Mesendoderm (in vitro differentiated cells): ENCODE measurements at regions not wholly inside any gene's neighbourhood (a gene's known extent, or its start where the extent isn't known, plus 50 kb on each side); places are given as distances from the start of the nearest gene placed in this dataset.
"Not testable (repeated sequence)": the region's sequence is repeated elsewhere in the genome, so short reads cannot be mapped to it uniquely, and the experiment has no call there.

Experiments used
- DNase-seq: peaks from one replicate; pipeline ENCODE4 v3.0.0; 2013
- H2AK5ac ChIP-seq: 2 replicates; pipeline ENCODE4 v1.6.1; 2013; ENCODE audit warnings: low read length, inconsistent platforms
- H2BK120ac ChIP-seq: 2 replicates; pipeline ENCODE4 v1.6.1; 2013; ENCODE audit warnings: low read depth, mild to moderate bottlenecking, low read length, moderate library complexity, mixed read lengths
- H2BK15ac ChIP-seq: replicated peaks from 2 replicates; pipeline ENCODE4 v1.6.1; 2013; ENCODE audit warnings: low read depth, mild to moderate bottlenecking, moderate library complexity
- H2BK5ac ChIP-seq: 2 replicates; pipeline ENCODE4 v1.6.1; 2013; ENCODE audit warnings: low read length, inconsistent platforms
- H3K18ac ChIP-seq: 2 replicates; pipeline ENCODE4 v1.6.1; 2013; ENCODE audit warnings: mild to moderate bottlenecking, low read length, mixed read lengths
- H3K23ac ChIP-seq: one replicate; pipeline ENCODE4 v1.6.1; 2013; ENCODE audit warnings: low read length
- H3K27ac ChIP-seq: 2 replicates; pipeline ENCODE4 v1.5.1; 2013; ENCODE audit warnings: low read depth, mild to moderate bottlenecking, inconsistent platforms, low read length, moderate library complexity
- H3K27me3 ChIP-seq: 2 replicates; pipeline ENCODE4 v1.6.1; 2013; ENCODE audit warnings: low read length, control low read depth, mild to moderate bottlenecking, inconsistent platforms; ENCODE audit not compliant: insufficient read depth, poor library complexity
- H3K36me3 ChIP-seq: 2 replicates; pipeline ENCODE4 v1.6.1; 2013; ENCODE audit warnings: low read length, inconsistent platforms; ENCODE audit not compliant: control insufficient read depth, insufficient read depth
- H3K4ac ChIP-seq: one replicate; pipeline ENCODE4 v1.6.1; 2013; ENCODE audit warnings: low read depth, mild to moderate bottlenecking, low read length, moderate library complexity
- H3K4me1 ChIP-seq: 2 replicates; pipeline ENCODE4 v1.6.1; 2013; ENCODE audit warnings: low read depth, low read length, inconsistent platforms; ENCODE audit not compliant: control insufficient read depth
- H3K4me2 ChIP-seq: 2 replicates; pipeline ENCODE4 v1.6.1; 2013; ENCODE audit warnings: low read length
- H3K4me3 ChIP-seq: 2 replicates; pipeline ENCODE4 v1.5.1; 2013; ENCODE audit warnings: mild to moderate bottlenecking, low read length
- H3K56ac ChIP-seq: one replicate; pipeline ENCODE4 v1.6.1; 2013; ENCODE audit warnings: low read length
- H3K79me1 ChIP-seq: 2 replicates; pipeline ENCODE4 v1.6.1; 2013; ENCODE audit warnings: low read length, inconsistent platforms
- H3K79me2 ChIP-seq: 2 replicates; pipeline ENCODE4 v1.6.1; 2013; ENCODE audit warnings: mild to moderate bottlenecking, low read length; ENCODE audit not compliant: control insufficient read depth, insufficient read depth
- H3K9ac ChIP-seq: 2 replicates; pipeline ENCODE4 v1.6.1; 2013; ENCODE audit warnings: low read length, inconsistent platforms
- H4K5ac ChIP-seq: one replicate; pipeline ENCODE4 v1.6.1; 2013; ENCODE audit warnings: low read length
- H4K8ac ChIP-seq: one replicate; pipeline ENCODE4 v1.6.1; 2013; ENCODE audit warnings: low read depth, mild to moderate bottlenecking, control low read depth, low read length, moderate library complexity
- WGBS: extraction: QIAGEN DNeasy Blood & Tissue Kit; methylation state at CpG from one replicate; pipeline ENCODE4 v1.1.7; 2013; ENCODE audit warnings: low lambda C conversion rate, missing lambda C conversion rate; ENCODE audit not compliant: insufficient coverage; ENCODE audit errors: extremely low coverage; 5-methylcytosine and 5-hydroxymethylcytosine counted together

- H3K18ac ChIP-seq, result no peak overlapping the region
- no CpG with 5 or more reads among the region's 2 CpGs for WGBS
Measured at GRCh38 chr15:81885135-81885534, 160.7 kb downstream of the MEX3B start.

GRCh38 chr15:81882504-81882903 lies 163.3 kb downstream of the MEX3B start:
- Histone ChIP-seq H4K8ac (no peak overlapping the region), H3K18ac (no peak overlapping the region), H3K4me3 (no peak overlapping the region), H2BK15ac (no peak overlapping the region), H3K27me3 (no peaks in the 10 kb centered on the region), H3K4ac (no peak overlapping the region), H2BK5ac (no peak overlapping the region), H3K36me3 (no peaks in the 10 kb centered on the region), H3K27ac (no peak overlapping the region), H4K5ac (no peak overlapping the region), H3K4me2 (no peak overlapping the region), H2AK5ac (no peak overlapping the region), H3K79me1 (no peaks in the 10 kb centered on the region), H2BK120ac (no peak overlapping the region), H3K79me2 (no peaks in the 10 kb centered on the region), H3K4me1 (no peaks in the 10 kb centered on the region), H3K23ac (no peak overlapping the region), H3K56ac (no peak overlapping the region), H3K9ac (no peak overlapping the region)
- no peak for DNase-seq
- WGBS, result 100% methylated on average over 1 of the region's 5 CpGs

More at GRCh38 chr15:81885135-81885534, 160.7 kb downstream of the MEX3B start:
- no peaks in the 10 kb centered on the region for H3K4me1 ChIP-seq
- no peak overlapping the region for H3K23ac ChIP-seq
- H2BK15ac ChIP-seq, result no peak overlapping the region
- no peak overlapping the region for H3K27ac ChIP-seq
- H3K79me2 ChIP-seq, result no peaks in the 10 kb centered on the region
- no peak overlapping the region for H2BK120ac ChIP-seq
- no peak overlapping the region for H3K4ac ChIP-seq
- no peak overlapping the region for H3K56ac ChIP-seq
- H3K9ac ChIP-seq, result no peak overlapping the region
- no peak overlapping the region for H3K4me3 ChIP-seq
- no peak overlapping the region for H2BK5ac ChIP-seq
- no peak overlapping the region for H4K8ac ChIP-seq
- H3K4me2 ChIP-seq, result no peak overlapping the region
- H3K27me3 ChIP-seq, result no peaks in the 10 kb centered on the region
- H4K5ac ChIP-seq, result no peak overlapping the region
- no peak for DNase-seq
- no peak overlapping the region for H2AK5ac ChIP-seq
- H3K79me1 ChIP-seq, result no peaks in the 10 kb centered on the region
- no peaks in the 10 kb centered on the region for H3K36me3 ChIP-seq

GRCh38 chr15:81880833-81881232 lies 165.0 kb downstream of the MEX3B start:
- Histone ChIP-seq H3K18ac (no peak overlapping the region), H3K79me2 (no peaks in the 10 kb centered on the region), H4K5ac (no peak overlapping the region), H3K4me2 (no peak overlapping the region), H3K9ac (no peak overlapping the region), H2AK5ac (no peak overlapping the region), H3K4me1 (no peaks in the 10 kb centered on the region), H3K27ac (no peak overlapping the region), H2BK5ac (no peak overlapping the region), H3K36me3 (no peaks in the 10 kb centered on the region), H2BK120ac (no peak overlapping the region), H3K4me3 (no peak overlapping the region), H3K4ac (no peak overlapping the region), H3K27me3 (no peaks in the 10 kb centered on the region), H3K56ac (no peak overlapping the region), H3K79me1 (no peaks in the 10 kb centered on the region), H4K8ac (no peak overlapping the region), H2BK15ac (no peak overlapping the region), H3K23ac (no peak overlapping the region)
- WGBS, result no CpG with 5 or more reads among the region's 5 CpGs
- no peak for DNase-seq

- Histone ChIP-seq H3K27me3 (no peaks in the 10 kb centered on the region), H4K5ac (no peak overlapping the region), H3K36me3 (no peaks in the 10 kb centered on the region), H4K8ac (no peak overlapping the region), H3K4me1 (no peaks in the 10 kb centered on the region), H3K23ac (no peak overlapping the region), H2BK15ac (no peak overlapping the region), H3K4me2 (no peak overlapping the region), H2AK5ac (no peak overlapping the region), H2BK120ac (no peak overlapping the region), H3K4ac (no peak overlapping the region), H3K79me1 (no peaks in the 10 kb centered on the region), H3K27ac (no peak overlapping the region), H3K4me3 (no peak overlapping the region), H3K56ac (no peak overlapping the region), H2BK5ac (no peak overlapping the region), H3K18ac (no peak overlapping the region), H3K79me2 (no peaks in the 10 kb centered on the region), H3K9ac (no peak overlapping the region)
- no CpG with 5 or more reads among the region's 4 CpGs for WGBS
- DNase-seq, result no peak
Measured at GRCh38 chr15:81880314-81880713, 165.5 kb downstream of the MEX3B start.

- not testable (repeated sequence) for H2BK15ac ChIP-seq, H3K27ac ChIP-seq, H2AK5ac ChIP-seq, H3K4me1 ChIP-seq, H3K4me2 ChIP-seq, H2BK120ac ChIP-seq, H4K5ac ChIP-seq, H3K36me3 ChIP-seq, H3K4ac ChIP-seq, H4K8ac ChIP-seq, H3K18ac ChIP-seq, H3K27me3 ChIP-seq, H3K79me2 ChIP-seq, H3K9ac ChIP-seq, H3K23ac ChIP-seq, H2BK5ac ChIP-seq, H3K4me3 ChIP-seq, H3K79me1 ChIP-seq, H3K56ac ChIP-seq, DNase-seq
- no CpG with 5 or more reads among the region's 1 CpG for WGBS
Measured at GRCh38 chr15:81875717-81876116, 170.1 kb downstream of the MEX3B start.

- WGBS, result no CpG with 5 or more reads among the region's 29 CpGs
- not testable (repeated sequence) for H2BK120ac ChIP-seq
Measured at GRCh38 chr15:81870746-81871106, 175.1 kb downstream of the MEX3B start.

More at GRCh38 chr15:81870746-81871106, 175.1 kb downstream of the MEX3B start:
- not testable (repeated sequence) for H3K9ac ChIP-seq, H3K56ac ChIP-seq, H3K18ac ChIP-seq, H4K5ac ChIP-seq, H3K4me1 ChIP-seq, H3K79me1 ChIP-seq, H3K23ac ChIP-seq, H4K8ac ChIP-seq, H3K27ac ChIP-seq, H3K36me3 ChIP-seq, H3K79me2 ChIP-seq, H3K27me3 ChIP-seq, H2AK5ac ChIP-seq, H3K4ac ChIP-seq, DNase-seq, H2BK15ac ChIP-seq, H3K4me3 ChIP-seq, H2BK5ac ChIP-seq, H3K4me2 ChIP-seq
